ENCODE measurements at regions not wholly inside any gene's neighbourhood (a gene's known extent, or its start where the extent isn't known, plus 50 kb on each side); places are given as distances from the start of the nearest gene placed in this dataset.

- ChIA-PET POLR2A (ENCODE audit: unreplicated experiment) (no interaction called here), CTCF (interaction anchor here (0.6 to 1.6 kb wide), 3 partner anchors 8 to 13 kb away, joined by 3 to 7 read pairs (median 3); no protein-coding TSS in a partner anchor)
- Histone ChIP-seq H2BK15ac (ENCODE audit: low read depth, low read length) (no peak overlapping the region), H3K14ac (replicated peaks; ENCODE audit: low read depth, low read length) (no peak overlapping the region), H2BK120ac (ENCODE audit: low read depth, low read length) (no peak overlapping the region), H2AK5ac (ENCODE audit: low read depth, low read length) (no peak overlapping the region), H3K23ac (ENCODE audit: low read depth, low read length) (no peak overlapping the region), H3K36me3 (ENCODE audit: control insufficient read depth, insufficient read depth, low read length) (no peaks in the 10 kb centered on the region), H3K27ac (ENCODE audit: insufficient read depth, low read length) (no peak overlapping the region), H2AK9ac (replicated peaks; ENCODE audit: low read depth, low read length, poor library complexity) (no peak overlapping the region), H3K56ac (ENCODE audit: extremely low read depth, insufficient read depth, low read length) (no peak overlapping the region), H3K9me1 (ENCODE audit: insufficient read depth, low read length) (no peaks in the 10 kb centered on the region), H3K9me3 (ENCODE audit: control insufficient read depth, insufficient read depth, low read length) (no peaks in the 10 kb centered on the region), H3K4ac (ENCODE audit: low read depth, low read length) (no peak overlapping the region), H2BK5ac (ENCODE audit: low read depth, low read length, poor library complexity, severe bottlenecking) (no peak overlapping the region), H3K18ac (ENCODE audit: low read depth, low read length) (no peak overlapping the region), H3K27me3 (ENCODE audit: control insufficient read depth, insufficient read depth, low read length) (peaks cover 28% of the 10 kb centered on the region), H3K4me1 (ENCODE audit: control insufficient read depth, insufficient read depth, low read length) (no peaks in the 10 kb centered on the region), H3K4me3 (ENCODE audit: insufficient read depth, low read depth, low read length) (no peak overlapping the region), H3K9ac (ENCODE audit: low read depth, low read length) (no peak overlapping the region), H3K79me1 (ENCODE audit: low read depth in 1 of 2, low read length in 2 of 2) (no peaks in the 10 kb centered on the region), H2AFZ (replicated peaks; ENCODE audit: low read length, poor library complexity) (no peak overlapping the region), H4K5ac (ENCODE audit: low read depth, low read length) (no peak overlapping the region), H2BK20ac (ENCODE audit: low read depth, low read length) (no peak overlapping the region), H3K4me2 (ENCODE audit: low read depth, low read length) (no peak overlapping the region), H4K8ac (ENCODE audit: low read depth in 2 of 2, low read length in 2 of 2) (no peak overlapping the region), H4K20me1 (ENCODE audit: insufficient read depth, low read length) (no peaks in the 10 kb centered on the region), H4K91ac (ENCODE audit: insufficient read depth, low read depth, low read length) (no peak overlapping the region)
- TF ChIP-seq SMC3 (IDR thresholded peaks at IDR 0.05; ENCODE audit: low read depth, low read length) (no peak), MAFK (IDR thresholded peaks at IDR 0.05; ENCODE audit: low read depth, low read length) (no peak), CTCF (conservative IDR thresholded peaks at IDR 0.05; ENCODE audit: low read depth, low read length) (no peak), RCOR1 (IDR thresholded peaks at IDR 0.05; ENCODE audit: insufficient replicate concordance, low read length) (no peak), RFX5 (IDR thresholded peaks at IDR 0.05; ENCODE audit: low read depth, low read length) (no peak), CHD1 (IDR thresholded peaks at IDR 0.05; ENCODE audit: low read depth, low read length) (no peak), NFE2L2 (IDR thresholded peaks at IDR 0.05; ENCODE audit: low read depth, low read length) (no peak), MXI1 (IDR thresholded peaks at IDR 0.05; ENCODE audit: borderline replicate concordance, low read depth, low read length) (no peak), RAD21 (IDR thresholded peaks at IDR 0.05; ENCODE audit: low read length) (no peak), USF2 (IDR thresholded peaks at IDR 0.05; ENCODE audit: low read depth, low read length) (no peak), CEBPB (IDR thresholded peaks at IDR 0.05; ENCODE audit: low read depth, low read length) (no peak), MAZ (IDR thresholded peaks at IDR 0.05; ENCODE audit: borderline replicate concordance, low read depth, low read length) (no peak)
- DNase-seq (no peak), ATAC-seq (ENCODE audit: low read depth) (no peak)
- no TSS peak for BruUV-seq (replicated peaks)
- dilution Hi-C loops (cut with HindIII; ENCODE audit: low sequenced_read_pairs, unreplicated experiment) (no loop called here), intact Hi-C loops (cut with micrococcal nuclease) (loop anchor here (5.0 kb wide), 1 partner anchor 276 kb away; the partner anchor contains the start of gene ZNF462), in situ Hi-C loops (cut with MboI; ENCODE audit: low sequenced_read_pairs) (loop anchor here (25.0 kb wide), 1 partner anchor 1624 kb away; no protein-coding TSS in a partner anchor)
- WGBS, 2 experiments (ENCODE audit: extremely low coverage in 2 of 2, insufficient read length in 1 of 2): no CpG with 5 or more reads among the region's 5 CpGs
These were observed 144.7 kb upstream of the RAD23B start for GRCh38 chr9:107138261-107138992.
